ENCODE measurements at regions not wholly inside any gene's neighbourhood (a gene's known extent, or its start where the extent isn't known, plus 50 kb on each side); places are given as distances from the start of the nearest gene placed in this dataset.

- dilution Hi-C loops (cut with MboI; ENCODE audit: extremely low pct_ligation_motif_present, low sequenced_read_pairs) = no loop called here
- no peaks in the 10 kb centered on the region for H3K4me1 ChIP-seq (ENCODE audit: control insufficient read depth, extremely low read depth, insufficient read depth, low read length)
- no peaks in the 10 kb centered on the region for H3K27me3 ChIP-seq (ENCODE audit: control insufficient read depth, extremely low read depth, insufficient read depth, low read length)
- FAIRE-seq (no peak), DNase-seq (ENCODE audit: low read depth, low spot score) (no peak)
- H3K27ac ChIP-seq (ENCODE audit: control insufficient read depth, insufficient read depth, low read length) = no peak overlapping the region
- no peaks in the 10 kb centered on the region for H3K9me1 ChIP-seq (ENCODE audit: control insufficient read depth, extremely low read depth, insufficient read depth, low read length)
- no peak overlapping the region for H2AFZ ChIP-seq (ENCODE audit: control insufficient read depth, low read length)
- H3K4me2 ChIP-seq (ENCODE audit: control insufficient read depth, extremely low read depth, insufficient read depth, low read depth, low read length) = no peak overlapping the region
- no peaks in the 10 kb centered on the region for H3K36me3 ChIP-seq (ENCODE audit: control insufficient read depth in 2 of 2, extremely low read depth in 1 of 2, insufficient read depth in 2 of 2, low read length in 2 of 2)
- H3K79me2 ChIP-seq (ENCODE audit: control insufficient read depth, insufficient read depth, low read length) = no peaks in the 10 kb centered on the region
- H3K9me3 ChIP-seq (ENCODE audit: control insufficient read depth, low read depth, low read length) = no peaks in the 10 kb centered on the region
- no peak overlapping the region for H3K9ac ChIP-seq (ENCODE audit: control insufficient read depth, extremely low read depth, insufficient read depth, low read length)
- TF ChIP-seq, protein P1, sequence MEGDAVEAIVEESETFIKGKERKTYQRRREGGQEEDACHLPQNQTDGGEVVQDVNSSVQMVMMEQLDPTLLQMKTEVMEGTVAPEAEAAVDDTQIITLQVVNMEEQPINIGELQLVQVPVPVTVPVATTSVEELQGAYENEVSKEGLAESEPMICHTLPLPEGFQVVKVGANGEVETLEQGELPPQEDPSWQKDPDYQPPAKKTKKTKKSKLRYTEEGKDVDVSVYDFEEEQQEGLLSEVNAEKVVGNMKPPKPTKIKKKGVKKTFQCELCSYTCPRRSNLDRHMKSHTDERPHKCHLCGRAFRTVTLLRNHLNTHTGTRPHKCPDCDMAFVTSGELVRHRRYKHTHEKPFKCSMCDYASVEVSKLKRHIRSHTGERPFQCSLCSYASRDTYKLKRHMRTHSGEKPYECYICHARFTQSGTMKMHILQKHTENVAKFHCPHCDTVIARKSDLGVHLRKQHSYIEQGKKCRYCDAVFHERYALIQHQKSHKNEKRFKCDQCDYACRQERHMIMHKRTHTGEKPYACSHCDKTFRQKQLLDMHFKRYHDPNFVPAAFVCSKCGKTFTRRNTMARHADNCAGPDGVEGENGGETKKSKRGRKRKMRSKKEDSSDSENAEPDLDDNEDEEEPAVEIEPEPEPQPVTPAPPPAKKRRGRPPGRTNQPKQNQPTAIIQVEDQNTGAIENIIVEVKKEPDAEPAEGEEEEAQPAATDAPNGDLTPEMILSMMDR (optimal IDR thresholded peaks at IDR 0.05 in 1 of 3, IDR thresholded peaks at IDR 0.05 in 1 of 3, conservative IDR thresholded peaks at IDR 0.05 in 1 of 3; ENCODE audit: extremely low read depth in 1 of 3, insufficient read depth in 2 of 3, low read length in 3 of 3) = no peak
- TF ChIP-seq EZH2 (IDR thresholded peaks at IDR 0.05; ENCODE audit: low read length) = no peak
- H4K20me1 ChIP-seq (ENCODE audit: control insufficient read depth, extremely low read depth, insufficient read depth, low read length) = no peaks in the 10 kb centered on the region
- H3K4me3 ChIP-seq (ENCODE audit: control insufficient read depth in 2 of 3, extremely low read depth in 1 of 3, insufficient read depth in 2 of 3, low read depth in 1 of 3, low read length in 3 of 3) = no peak overlapping the region
Measured at GRCh38 chr10:83849150-83849549, 290.2 kb upstream of the GHITM start.

GRCh38 chr10:83852146-83852545 lies 287.2 kb upstream of the GHITM start:
- H3K9ac ChIP-seq (ENCODE audit: control insufficient read depth, extremely low read depth, insufficient read depth, low read length) = no peak overlapping the region
- dilution Hi-C loops (cut with MboI; ENCODE audit: extremely low pct_ligation_motif_present, low sequenced_read_pairs) = no loop called here
- no peak for TF ChIP-seq EZH2 (IDR thresholded peaks at IDR 0.05; ENCODE audit: low read length)
- TF ChIP-seq, protein P1 (optimal IDR thresholded peaks at IDR 0.05 in 1 of 3, IDR thresholded peaks at IDR 0.05 in 1 of 3, conservative IDR thresholded peaks at IDR 0.05 in 1 of 3; ENCODE audit: extremely low read depth in 1 of 3, insufficient read depth in 2 of 3, low read length in 3 of 3) = no peak
- H4K20me1 ChIP-seq (ENCODE audit: control insufficient read depth, extremely low read depth, insufficient read depth, low read length) = no peaks in the 10 kb centered on the region
- no peaks in the 10 kb centered on the region for H3K36me3 ChIP-seq (ENCODE audit: control insufficient read depth in 2 of 2, extremely low read depth in 1 of 2, insufficient read depth in 2 of 2, low read length in 2 of 2)
- no peak for FAIRE-seq
- no peak overlapping the region for H3K27ac ChIP-seq (ENCODE audit: control insufficient read depth, insufficient read depth, low read length)
- H3K79me2 ChIP-seq (ENCODE audit: control insufficient read depth, insufficient read depth, low read length) = no peaks in the 10 kb centered on the region
- no peaks in the 10 kb centered on the region for H3K27me3 ChIP-seq (ENCODE audit: control insufficient read depth, extremely low read depth, insufficient read depth, low read length)
- H3K9me1 ChIP-seq (ENCODE audit: control insufficient read depth, extremely low read depth, insufficient read depth, low read length) = no peaks in the 10 kb centered on the region
- no peak overlapping the region for H2AFZ ChIP-seq (ENCODE audit: control insufficient read depth, low read length)
- H3K4me3 ChIP-seq (ENCODE audit: control insufficient read depth in 2 of 3, extremely low read depth in 1 of 3, insufficient read depth in 2 of 3, low read depth in 1 of 3, low read length in 3 of 3) = no peak overlapping the region
- no peak for DNase-seq (ENCODE audit: low read depth, low spot score)
- no peaks in the 10 kb centered on the region for H3K4me1 ChIP-seq (ENCODE audit: control insufficient read depth, extremely low read depth, insufficient read depth, low read length)
- no peak overlapping the region for H3K4me2 ChIP-seq (ENCODE audit: control insufficient read depth, extremely low read depth, insufficient read depth, low read depth, low read length)
- H3K9me3 ChIP-seq (ENCODE audit: control insufficient read depth, low read depth, low read length) = no peaks in the 10 kb centered on the region

Data from keratinocyte (primary cell).